IPS-NIHi7 (cell line): ENCODE measurements at regions not wholly inside any gene's neighbourhood (a gene's known extent, or its start where the extent isn't known, plus 50 kb on each side); places are given as distances from the start of the nearest gene placed in this dataset.
A peak's percentile ranks its signal among the peaks of the same experiment; 100 is the strongest.

Experiments
- DNase-seq: peaks from one replicate; pipeline ENCODE4 v3.0.0; 2012; ENCODE audit warnings: mixed read lengths; ENCODE audit errors: extremely low spot score

DNA sequence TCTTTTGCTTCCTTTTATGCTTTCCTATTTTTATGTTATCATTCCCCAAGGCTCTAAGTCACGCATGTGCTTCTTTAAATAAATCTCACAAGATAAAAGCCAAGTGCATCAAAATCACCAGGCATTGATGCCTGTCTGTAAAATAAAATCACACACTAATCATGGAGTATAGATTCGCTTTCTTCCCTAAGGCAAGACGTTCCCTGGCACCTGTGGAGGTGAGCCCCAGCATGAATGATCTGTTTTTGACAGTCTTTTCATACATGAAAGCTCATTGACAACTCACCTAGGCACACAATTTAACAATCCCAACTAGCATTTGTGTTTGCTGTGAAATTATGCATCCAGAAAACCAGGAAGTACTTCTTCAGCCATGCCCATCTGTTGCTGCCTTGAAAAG, 146.9 kb upstream of the DMAC1 start:
- DNase-seq = no peak

DNA sequence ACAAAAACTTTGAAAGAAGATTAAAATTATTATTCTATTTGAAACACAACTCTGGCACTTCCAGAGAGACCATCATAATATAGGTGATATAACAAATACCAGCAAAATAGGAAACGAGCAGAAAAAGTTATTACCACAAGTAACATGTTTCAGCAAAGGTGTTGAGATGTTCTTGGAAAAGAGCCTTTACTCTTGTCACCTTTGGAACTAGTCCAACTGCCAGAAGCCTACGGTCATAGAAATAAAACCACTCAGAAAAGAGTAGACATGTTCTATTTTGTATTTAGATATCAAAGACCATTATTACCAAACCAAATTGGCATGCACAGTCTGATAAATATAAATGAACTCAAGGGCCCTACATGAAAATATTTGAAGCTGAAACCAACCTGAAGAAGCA, 145.0 kb upstream of the DMAC1 start:
- no peak for DNase-seq

DNA sequence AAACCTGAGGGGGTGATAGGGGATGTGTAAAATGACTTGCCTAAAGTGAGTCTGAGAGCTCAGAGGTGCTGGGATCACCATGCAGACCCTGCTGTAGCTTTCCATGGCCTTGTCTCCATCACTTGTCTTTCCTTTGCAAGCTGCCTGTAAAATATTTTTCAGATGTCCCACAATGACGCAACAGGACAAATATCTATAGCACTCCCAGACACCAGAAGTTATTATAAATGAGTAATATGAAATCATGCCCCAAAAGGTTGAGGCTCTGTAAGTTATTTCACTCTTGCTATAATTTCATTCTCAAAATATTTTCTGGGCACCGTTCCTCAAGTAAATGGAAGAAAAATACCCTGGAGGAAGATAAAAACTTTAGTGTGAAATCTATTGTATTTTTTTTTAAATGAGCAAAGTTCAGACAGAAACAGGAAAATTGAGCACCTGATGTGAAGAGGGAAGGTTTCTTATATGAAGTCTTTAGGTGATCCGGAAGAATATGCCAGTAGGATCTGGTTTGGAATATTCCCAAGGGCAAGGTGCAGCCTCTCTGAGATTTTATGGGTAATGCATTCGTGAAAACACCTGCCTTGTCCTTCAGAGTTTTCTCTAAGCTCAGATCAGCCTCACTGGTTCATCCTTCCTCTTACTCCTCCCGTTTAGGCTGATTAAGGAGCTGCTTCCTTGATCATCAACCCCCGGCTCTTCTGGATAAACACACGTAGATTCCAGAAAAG, 138.3 kb upstream of the DMAC1 start:
- no peak for DNase-seq

DNA sequence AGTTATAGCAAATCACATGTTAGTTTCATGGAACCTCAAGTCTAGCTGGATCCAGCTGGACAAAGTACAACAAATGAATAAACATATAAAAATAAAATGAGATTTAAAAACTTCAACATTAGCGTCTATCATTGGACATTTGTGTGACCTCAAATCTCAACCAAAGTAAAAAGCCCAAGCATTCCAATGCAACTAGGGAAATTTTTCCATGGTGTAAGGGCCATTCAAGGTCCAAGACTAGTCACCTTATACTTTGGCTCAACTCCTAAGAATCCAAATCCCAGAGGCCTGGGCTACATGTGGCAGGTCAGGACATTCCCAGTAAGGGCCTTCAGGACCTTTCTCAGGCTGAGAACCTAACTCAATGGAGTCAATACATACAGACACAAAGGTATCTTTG, 137.4 kb upstream of the DMAC1 start:
- DNase-seq = no peak

DNA sequence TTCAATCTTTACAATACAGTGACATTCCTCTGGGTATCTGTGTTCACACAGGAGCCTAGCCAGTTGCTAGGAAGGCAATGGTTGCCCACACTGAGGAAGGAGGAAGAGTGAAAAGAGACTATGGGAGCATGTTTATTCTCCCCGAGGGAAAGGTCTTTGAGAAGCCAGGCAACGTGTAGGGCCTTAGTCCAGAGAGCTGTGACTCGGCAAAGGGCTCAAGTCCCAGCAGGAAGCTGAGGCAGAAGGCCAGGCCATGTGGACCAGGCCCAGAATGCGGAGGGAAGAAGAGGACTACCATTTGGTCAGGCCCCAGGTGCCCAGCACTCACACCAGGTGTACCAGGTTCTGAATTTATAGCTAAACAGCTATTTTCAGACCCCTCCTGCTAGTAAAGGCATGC, 136.6 kb upstream of the DMAC1 start:
- DNase-seq = no peak

DNA sequence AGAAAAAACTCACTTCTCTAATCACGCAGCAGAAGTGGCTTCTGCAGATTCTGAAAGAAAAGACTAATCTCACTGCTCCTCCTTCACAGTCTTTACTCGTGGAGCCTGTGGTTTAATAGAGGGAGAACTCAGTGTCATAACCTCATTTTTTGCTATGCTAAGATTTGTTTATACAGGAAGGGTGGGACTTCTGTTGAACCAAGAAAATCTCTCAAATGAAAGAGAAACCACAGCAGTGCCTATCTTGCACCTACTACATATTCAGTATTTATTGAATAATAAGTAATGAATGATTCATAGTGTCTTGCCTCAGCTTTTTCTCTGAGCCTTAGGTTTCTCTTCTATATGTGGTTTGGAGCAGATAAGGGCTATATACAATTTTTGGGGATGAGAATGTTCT, 136.1 kb upstream of the DMAC1 start:
- no peak for DNase-seq

DNA sequence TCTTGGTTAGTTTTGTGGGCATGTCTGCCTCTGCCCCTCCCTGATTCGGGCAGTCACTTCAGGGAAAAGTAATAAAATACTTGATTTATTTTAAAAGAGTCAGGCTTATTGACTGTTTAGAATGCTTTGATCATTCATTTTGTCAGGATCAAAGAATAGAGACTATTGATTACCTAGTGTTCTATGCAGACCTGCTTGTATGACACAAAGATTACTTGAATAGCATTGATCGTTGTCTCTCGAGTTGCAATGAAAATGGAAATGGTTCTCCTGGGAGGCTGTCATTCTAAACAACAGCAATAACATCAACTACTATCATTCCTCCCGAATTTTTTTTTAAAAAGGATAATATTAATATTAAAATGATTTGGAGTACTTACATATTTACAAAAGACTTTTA, 133.2 kb upstream of the DMAC1 start:
- no peak for DNase-seq

DNA sequence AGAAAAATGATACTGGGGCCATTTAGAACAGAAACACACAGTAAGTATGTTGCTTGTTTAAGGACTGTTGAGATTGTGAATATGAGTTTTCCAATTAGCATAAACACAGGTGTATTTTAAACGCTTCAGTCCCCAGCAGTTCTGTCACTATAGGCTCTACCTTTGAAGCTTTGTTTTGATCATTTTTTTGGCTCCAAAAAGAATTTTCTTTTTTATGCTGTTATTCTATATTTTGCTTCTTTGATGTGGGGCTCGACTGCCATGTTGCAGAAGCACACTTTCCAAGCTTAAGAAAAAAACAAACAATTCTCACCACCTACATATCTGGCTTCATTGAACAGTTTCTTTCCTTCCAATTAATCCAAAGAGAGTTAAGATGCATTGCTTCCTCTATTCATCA, 131.0 kb upstream of the DMAC1 start:
- DNase-seq = no peak

DNA sequence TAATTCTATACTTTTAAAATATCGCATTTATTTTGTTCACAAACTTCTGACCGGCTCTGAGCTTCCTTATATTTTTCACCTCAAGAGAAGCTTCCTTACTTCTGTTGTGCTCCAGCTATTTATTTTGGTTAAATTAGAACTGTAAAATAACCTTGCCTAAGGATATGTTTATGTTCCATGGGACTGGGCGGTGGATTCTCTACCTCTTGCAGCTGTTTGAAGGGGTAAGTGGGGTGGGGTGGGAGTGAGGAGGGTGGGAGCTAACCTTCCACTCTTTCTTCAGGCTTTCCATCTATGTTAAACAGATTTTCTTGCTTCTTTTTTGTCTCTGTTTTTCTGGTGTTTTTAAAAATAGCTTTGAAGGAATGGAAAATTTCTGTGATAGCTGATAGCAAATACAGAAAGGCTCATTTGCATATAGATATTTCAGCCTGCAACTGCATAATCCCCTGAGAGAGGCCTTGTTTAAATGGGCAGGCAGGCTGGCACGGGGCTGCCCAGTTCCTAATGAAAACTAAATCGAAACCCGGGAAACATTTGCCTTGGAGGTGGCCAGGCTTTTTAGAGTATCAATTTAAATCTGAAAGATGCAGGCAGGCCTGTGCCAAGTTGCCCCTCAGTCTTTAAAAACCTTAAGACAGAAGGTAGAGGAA, 122.1 kb upstream of the DMAC1 start:
- no peak for DNase-seq

DNA sequence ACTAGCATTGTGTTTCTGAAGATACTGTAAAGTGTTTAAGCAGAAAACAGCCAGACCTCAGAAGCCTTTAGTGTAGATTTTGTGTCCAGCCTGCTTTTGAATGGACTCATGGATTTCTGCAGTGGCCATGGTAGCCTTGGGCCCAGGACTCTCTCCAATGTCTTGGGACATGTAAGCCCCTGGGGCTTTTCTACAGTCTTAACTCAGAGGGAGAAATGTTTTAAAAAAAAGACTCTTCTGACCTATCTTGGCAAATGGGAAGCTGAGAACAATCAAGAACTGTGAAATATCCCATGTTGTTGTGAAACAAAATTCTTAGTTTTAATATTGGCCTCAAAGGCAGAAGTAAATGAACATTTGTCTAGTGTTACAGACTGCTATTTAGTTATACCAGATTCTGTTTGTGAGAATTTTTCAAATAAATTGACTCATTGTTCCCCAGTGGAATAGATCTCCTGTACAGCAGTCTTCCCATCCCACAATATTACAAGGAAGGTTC, 112.5 kb upstream of the DMAC1 start:
- no peak for DNase-seq

DNA sequence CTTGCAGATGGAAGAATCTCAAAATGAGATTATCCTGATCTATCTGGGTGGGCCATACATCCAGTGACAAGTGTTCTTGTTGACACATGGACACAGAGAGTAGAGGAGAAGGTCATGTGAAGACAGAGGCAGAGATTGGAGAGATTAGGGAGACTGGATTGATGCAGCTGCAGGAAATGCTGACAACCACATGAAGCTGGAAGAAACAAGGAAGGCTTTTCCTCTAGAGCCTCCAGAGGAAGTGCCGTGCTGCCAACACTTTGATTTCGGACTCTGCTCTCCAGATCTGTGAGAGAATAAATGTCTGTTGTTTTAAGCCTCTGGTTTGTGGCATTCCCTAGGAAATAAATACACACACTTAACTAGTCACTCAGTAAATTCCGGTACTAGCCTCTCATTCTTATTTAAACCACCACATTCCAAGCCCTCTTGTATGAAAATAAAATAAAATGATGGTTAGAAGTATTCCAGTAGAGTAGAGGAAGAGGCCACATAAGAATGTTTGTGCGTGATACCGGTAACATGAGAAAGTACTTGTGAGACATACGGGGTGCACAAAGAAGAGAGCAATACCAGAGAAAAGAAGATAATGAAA, 110.9 kb upstream of the DMAC1 start:
- DNase-seq = no peak

DNA sequence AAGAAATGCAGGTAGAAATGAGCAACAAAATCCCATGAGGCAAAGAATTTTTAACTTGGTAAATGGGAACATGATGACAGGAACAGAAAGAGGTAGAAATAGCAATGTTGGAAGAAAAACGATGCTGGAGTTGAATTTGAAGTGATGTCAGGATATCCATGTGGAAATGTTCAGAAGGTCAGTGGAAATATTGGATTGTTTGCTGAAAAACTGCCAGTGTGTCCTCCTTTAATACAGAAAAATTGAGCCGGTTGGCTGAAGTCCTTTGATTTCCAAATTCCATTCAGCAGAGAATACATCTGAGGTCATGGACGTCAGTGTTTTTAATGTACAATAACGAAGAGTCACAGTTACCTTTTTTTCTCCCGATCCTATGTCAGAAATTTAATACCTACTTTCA, 110.0 kb upstream of the DMAC1 start:
- no peak for DNase-seq

DNA sequence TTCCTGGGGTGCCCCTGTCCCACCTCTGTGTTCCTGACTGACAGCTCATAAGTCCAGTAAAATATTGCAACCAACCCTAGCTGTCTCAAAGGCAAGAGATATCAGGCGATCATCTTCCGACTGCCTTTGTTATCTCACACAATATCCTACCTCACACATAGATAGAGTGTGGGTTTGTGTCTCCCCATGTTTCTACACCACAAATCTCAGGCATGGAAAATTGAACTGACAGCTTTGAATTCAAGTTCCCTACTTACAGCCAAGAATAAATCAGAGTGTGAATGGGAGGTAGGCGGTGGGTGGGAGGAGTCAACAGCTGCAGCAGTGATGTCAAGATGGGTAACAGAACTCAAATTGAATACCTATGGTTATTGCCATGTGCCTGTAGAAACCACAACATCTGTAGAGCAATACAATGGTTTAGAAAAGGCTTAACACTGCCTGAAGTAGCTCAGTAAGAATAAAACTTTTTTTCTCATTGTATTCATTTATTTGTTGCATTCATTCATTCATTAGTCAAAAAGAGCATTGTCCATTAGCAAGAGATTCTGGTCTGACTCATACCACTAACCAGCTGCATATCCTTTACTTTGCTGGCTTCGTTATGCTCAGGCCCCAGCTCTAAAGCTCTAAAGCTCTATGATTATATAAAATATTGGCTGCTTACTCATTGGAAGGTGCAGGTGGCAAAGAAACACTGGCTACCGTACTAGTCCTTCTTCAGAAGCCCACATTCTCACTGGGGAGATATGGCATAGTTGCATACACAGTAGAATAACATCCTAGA, 108.2 kb upstream of the DMAC1 start:
- no peak for DNase-seq

DNA sequence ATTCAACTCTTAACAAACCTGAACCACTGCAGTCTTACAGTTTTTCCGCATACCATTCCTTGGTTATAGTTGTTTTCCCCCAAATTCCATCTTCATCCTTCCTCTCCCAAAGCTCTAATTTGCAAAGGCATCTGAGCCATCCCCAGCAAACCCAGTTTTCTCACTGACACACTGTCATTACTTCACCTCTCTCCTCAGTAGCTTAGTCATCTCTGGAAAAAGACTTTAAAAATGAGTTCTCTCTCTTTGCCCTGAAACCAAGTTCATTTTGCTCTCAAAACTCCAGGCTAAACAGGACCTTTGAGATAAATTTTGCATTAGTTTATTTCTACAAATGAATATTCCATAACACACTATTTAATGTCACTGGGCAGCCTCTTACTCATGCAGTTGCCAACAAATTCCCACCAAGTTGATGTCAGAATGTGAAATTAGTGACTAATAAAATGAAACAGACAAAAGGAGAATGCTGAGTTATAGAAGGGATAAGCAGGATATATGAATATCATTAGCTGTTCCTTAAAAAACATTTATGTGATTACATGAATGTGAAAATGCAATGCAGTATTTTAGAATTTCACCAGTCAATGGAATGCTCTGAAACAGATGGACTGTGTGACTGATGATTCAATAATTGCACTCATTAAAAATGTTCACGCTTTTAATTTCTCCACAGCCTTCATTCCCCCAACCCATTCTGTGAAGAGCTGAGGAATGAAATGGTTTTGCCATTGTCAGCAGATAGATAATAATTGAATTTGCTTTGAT, 107.4 kb upstream of the DMAC1 start:
- no peak for DNase-seq

DNA sequence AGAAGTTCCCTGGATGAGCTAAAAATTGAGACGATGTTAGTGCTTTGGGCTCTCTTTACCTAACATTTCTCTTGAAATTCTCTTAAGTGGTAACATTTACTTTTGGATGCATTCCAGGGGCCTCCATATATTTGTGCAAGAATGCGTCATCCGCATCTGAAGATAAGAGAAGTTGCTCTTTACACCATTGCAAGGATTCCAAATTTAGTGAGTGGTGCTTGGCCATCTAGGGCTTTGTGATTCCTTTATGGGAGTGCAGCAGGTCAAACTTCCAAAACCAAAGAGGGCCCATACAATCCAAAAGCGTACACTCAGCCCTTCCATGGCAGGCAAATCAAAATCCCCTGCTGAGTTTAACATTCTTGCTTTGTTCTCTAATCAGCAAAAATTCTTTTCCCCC, 102.0 kb upstream of the DMAC1 start:
- DNase-seq = no peak

DNA sequence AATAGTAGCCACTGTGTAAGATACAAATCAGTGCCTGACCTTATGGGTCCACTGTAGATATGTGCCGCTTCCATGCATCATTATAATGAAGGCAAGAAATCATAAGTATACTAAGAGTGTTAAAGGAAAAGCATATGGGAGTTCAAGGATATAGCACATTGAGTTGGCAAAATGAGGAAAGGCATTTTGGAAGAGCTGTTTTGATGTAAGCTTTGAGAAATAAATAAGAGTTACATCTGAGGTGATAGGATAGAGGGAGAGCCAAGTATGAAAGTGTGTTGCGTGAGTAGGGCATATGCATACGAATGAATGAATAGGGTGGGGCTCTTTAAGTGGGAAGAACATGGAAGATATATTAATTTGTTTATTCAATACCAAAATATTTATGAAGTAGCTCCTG, 101.0 kb upstream of the DMAC1 start:
- DNase-seq = no peak

DNA sequence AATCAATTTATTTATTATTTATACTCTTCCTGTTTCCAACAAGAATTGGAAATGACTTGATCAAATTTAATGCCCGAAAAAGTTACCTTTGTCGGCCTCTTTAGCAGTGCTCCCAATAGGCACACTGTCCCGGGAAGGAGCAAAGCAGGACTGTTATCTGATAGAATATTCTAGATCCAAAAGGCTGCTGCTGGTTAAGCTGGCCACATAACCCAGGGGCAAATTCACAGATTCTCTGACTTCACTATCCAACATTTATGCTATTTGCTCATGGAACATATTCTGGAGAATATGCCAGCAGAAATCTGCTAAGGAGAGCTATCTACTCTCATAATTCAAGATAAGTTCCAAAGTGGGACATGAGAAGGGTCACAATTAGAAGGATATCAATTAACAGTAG, 100.2 kb upstream of the DMAC1 start:
- no peak for DNase-seq

DNA sequence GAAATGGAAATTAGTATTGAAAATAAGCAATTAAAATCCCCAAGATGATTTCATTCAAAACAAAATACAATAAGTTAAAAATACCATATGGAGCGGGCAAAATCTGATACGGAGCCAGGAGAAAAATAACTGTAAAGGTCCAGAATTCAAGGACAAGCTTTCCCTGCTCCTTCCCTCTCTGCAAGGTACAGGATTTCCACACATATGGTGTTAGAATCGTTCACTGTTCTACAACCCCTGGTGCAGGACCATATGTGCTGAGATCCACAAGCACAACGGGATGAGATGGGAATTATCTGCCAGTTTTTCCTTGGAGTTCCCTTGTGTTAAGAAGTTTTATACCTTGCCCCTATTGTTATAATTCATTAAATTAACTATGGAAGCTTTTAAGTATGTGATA, 94.7 kb upstream of the DMAC1 start:
- no peak for DNase-seq

DNA sequence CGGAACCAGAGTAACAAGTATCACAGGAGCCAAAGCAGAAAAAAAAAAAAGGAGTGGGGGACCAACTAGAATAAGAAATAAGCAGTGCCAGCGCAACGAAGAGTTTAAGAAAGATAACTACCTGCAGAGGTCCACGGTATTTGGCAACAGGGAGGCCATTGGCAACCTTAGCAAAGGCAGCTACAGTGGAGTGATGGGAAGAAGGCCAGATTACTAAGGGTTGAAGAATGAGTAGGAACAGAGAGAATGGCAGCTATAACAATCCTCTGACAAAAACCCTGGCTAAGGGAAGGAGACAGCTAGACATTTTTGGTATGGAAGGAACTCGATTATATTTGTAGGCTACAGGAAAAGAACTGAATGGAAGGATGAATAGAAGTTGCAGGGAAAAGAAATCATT, 93.4 kb upstream of the DMAC1 start:
- no peak for DNase-seq

DNA sequence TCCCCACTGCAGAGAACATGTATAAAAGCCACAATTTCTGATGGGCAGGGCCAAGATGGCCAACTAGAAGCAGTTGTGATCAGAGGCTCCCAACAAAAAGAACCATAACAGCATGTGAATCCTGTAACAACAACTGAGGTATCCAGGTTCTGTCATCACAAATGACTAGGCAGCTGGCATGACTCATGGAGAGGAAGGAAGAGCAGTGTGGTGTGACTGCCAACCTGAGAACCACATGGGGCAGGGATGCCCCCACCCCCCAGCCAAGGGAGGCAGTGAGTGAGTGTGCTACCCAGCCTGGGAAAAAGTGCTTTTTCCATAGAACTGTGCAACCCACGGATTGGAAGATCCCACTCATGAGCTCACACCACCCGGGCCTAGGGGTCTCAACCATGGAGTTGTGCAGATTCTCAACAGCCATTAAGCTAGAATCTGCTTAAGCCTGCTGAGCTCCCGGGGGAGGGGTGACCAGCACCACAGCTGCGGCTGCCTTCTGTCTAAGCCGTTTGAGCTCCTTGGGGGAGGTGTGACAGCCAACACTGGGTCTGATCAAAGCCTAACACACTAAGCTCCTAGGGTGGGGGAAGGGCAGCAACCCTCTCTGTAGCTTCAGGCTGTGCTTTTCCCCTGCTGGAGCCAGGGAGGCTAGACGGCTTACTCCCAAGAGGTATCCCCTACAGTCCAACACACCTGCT, 80.1 kb upstream of the DMAC1 start:
- peak; percentile 54 for DNase-seq
